Activated T-helper 2 cell treated with anti-CD3 and anti-CD28 coated beads, Interferon-gamma antibody, Interleukin-2, Interleukin-4, amounts not matched to agents 10 μg/mL and 5 μg/mL and 100 μg/mL, durations not matched to agents 14 hours and 24 hours and 36 hours (primary cell): ENCODE measurements at regions not wholly inside any gene's neighbourhood (a gene's known extent, or its start where the extent isn't known, plus 50 kb on each side); places are given as distances from the start of the nearest gene placed in this dataset.

ENCODE experiments used
- DNase-seq: peaks from one replicate; pipeline ENCODE4 v3.0.0; 2021; ENCODE audit warnings: low spot score
- H3K27ac Mint-ChIP-seq: one replicate; pipeline ENCODE4 v1.8.0; 2021; ENCODE audit warnings: mixed read lengths
- H3K27me3 Mint-ChIP-seq: one replicate; pipeline ENCODE4 v1.8.0; 2021; ENCODE audit warnings: low read depth, mixed read lengths
- H3K36me3 Mint-ChIP-seq: one replicate; pipeline ENCODE4 v1.8.0; 2021; ENCODE audit warnings: low read depth, mixed read lengths
- H3K4me1 Mint-ChIP-seq: one replicate; pipeline ENCODE4 v1.8.0; 2021; ENCODE audit warnings: low read depth, mixed read lengths
- H3K4me3 Mint-ChIP-seq: one replicate; pipeline ENCODE4 v1.8.0; 2021; ENCODE audit warnings: low read depth, mild to moderate bottlenecking, moderate library complexity, mixed read lengths
- H3K9me3 Mint-ChIP-seq: one replicate; pipeline ENCODE4 v1.8.0; 2021; ENCODE audit warnings: mixed read lengths
- intact Hi-C: fragments of 100-400 bp; cut with micrococcal nuclease; formaldehyde crosslinking; loops from one replicate; pipeline ENCODE4 v1.15.1; 2023

DNA sequence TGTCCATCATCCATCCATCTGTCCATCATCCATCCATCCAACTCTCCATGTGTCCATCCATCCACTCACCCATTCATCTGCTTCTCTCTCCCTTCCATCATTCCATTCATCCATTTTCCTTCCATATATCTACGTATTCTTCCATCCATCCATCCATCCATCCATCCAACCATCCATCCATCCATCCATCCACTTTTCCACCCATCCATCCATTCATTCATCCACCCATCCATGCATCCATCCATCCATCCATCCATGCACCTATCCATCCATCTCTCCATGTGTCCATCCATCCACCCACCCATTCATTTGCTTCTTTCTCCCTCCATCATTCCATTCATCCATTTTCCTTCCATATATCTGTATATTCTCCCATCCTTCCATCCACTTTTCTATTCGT lies 214.0 kb upstream of the RTL1 start:
- intact Hi-C loops = no loop called here
- no peak overlapping the region for H3K27ac Mint-ChIP-seq
- H3K4me3 Mint-ChIP-seq = no peak overlapping the region
- DNase-seq = no peak
- H3K9me3 Mint-ChIP-seq = no peaks in the 10 kb centered on the region
- H3K27me3 Mint-ChIP-seq = peaks cover 7% of the 10 kb centered on the region
- H3K36me3 Mint-ChIP-seq = no peaks in the 10 kb centered on the region
- H3K4me1 Mint-ChIP-seq = peaks cover 9% of the 10 kb centered on the region

DNA sequence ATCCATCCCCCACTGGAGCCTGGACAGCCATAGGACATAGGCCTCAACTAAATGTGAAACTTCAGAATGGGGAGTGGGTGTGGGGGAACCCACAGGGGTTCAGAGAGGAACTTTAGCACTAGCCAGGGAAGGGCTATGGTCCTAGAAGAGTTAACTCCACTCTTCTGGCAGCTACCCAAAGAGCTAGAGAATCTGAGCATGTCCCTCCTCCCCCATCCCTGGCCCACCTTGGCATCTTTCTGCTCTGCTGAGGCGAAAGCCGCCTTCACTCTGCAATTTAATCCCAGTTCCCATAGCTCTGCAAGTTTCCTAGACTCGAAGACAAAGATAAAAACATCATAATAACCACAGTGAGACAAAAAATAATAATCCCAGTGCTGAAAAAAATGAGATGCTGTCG lies 214.7 kb upstream of the RTL1 start:
- H3K4me1 Mint-ChIP-seq = peaks cover 9% of the 10 kb centered on the region
- no peak overlapping the region for H3K27ac Mint-ChIP-seq
- no peaks in the 10 kb centered on the region for H3K36me3 Mint-ChIP-seq
- intact Hi-C loops = no loop called here
- H3K27me3 Mint-ChIP-seq = peaks cover 7% of the 10 kb centered on the region
- no peak for DNase-seq
- no peak overlapping the region for H3K4me3 Mint-ChIP-seq
- no peaks in the 10 kb centered on the region for H3K9me3 Mint-ChIP-seq

DNA sequence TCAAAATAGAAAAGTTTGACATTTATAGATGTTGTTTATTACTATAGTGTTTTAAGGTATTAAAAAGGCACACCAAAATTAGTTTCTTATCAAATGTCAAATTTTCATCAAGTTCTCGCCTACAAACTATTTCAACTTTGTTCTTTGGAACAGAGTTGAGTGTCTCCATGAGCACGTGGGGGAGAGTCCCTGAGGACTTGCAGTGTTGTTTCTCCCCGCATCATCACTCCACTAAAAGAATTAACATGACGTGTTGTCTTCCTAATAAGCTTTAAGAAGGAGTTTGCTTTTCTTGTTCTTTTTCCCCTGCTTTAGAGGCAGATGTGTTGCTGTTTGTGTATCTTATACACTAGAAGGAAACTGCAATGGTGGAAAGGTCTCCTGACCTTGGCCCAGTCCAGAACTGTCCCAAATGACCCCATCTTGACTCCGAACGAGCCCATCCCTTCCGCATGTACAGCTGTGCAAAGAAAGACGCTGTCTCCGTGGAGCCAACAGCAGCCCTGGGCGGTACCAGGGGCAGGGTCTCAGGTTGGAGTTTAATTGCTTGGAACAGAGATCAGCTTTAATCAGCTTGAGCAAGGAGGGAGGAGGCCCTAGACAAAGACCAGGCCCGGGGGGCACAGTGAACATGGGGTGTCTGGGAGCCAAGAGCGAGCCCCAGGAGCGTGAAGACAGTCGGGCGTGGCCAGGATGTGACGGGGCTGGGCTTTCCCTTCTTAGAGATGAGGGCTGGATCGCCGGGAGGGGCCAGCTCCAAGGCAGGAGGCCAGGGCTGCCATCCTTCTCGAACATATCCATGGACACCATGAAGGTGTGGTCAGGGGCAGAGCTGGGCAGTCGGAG lies 215.4 kb upstream of the RTL1 start:
- peaks cover 9% of the 10 kb centered on the region for H3K4me1 Mint-ChIP-seq
- no peaks in the 10 kb centered on the region for H3K9me3 Mint-ChIP-seq
- H3K4me3 Mint-ChIP-seq = no peak overlapping the region
- no peak for DNase-seq
- H3K36me3 Mint-ChIP-seq = no peaks in the 10 kb centered on the region
- no peak overlapping the region for H3K27ac Mint-ChIP-seq
- H3K27me3 Mint-ChIP-seq = peaks cover 7% of the 10 kb centered on the region
- intact Hi-C loops = no loop called here

DNA sequence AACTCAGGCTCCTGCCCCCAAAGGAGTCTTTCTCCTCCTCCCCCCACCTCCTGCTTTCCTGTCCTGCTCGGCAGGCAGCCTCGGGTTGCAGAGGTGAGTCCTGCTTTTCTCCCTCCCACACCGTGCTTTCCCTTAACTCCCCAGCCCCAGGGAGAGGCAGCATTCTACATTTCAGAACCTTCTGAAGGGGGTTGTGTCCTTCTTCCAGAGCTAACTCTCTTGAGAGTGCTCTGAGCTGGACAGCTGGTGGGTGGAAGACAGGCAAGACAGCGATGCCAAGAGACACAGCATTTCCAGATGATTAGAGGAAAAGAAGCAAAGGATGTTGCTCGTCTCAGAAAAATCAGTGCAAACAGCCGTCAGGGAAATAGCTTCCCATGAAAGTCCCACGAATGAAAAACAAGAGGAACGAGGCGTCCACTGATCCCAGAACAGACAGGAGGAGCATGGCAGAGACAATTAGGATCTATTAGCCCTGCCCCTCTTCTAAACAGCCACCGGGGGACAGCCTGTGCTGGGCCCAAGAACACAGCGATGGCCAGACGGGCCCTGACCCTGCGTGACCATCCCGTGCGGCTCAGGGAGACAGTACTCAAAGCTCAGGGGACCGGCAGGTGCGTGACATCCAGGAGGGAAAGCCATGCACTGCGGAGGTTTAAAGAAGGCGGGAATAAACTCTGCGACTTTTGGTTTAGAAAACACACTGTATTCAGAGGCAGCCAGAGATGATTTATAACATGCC lies 216.5 kb upstream of the RTL1 start:
- Mint-ChIP-seq H3K27me3 (peaks cover 7% of the 10 kb centered on the region), H3K4me3 (no peak overlapping the region), H3K9me3 (no peaks in the 10 kb centered on the region), H3K36me3 (no peaks in the 10 kb centered on the region), H3K27ac (no peak overlapping the region), H3K4me1 (peaks cover 9% of the 10 kb centered on the region)
- no peak for DNase-seq
- intact Hi-C loops = no loop called here

DNA sequence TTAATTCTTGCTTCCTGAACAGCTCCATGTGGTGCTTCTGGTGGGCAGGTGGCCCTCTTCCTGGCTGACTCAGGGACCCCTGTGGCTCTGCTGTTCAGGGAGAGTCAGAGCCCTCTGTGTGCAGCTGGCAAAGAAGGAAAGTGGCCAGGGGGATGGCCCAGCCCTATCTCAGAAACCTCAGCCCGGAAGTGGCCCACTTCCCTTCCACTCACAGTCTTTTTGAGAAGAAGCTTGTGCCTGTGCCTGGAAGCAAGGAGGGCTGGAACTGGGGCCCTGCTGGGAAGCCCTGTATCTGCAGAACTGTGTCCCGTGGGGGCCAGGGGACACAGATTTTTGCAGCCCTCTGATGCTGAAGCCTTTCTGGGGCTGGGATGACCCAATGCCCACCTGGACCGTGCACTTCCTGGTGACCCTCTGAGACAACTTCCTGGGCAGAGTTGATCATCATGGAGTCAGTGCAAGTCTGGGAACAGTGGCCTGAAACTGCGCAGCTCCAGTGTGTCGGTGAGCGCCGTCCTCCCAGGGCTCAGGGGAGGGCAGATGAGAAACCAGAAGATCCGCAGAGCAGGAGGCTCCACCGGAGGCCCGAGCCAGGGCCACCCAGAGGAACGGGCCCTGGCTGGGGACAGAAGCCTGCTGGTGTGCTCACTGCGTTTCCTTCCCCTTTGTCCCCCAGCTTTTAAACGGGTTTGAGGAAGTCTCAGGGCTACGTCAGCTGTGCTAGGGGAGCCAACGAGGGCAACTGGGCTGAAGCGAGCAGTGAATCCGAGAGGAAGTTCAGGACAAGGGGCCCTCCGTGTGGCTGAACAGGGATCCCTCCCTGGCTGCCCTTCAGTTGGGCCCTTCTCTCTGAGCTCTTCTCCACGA lies 217.4 kb upstream of the RTL1 start:
- H3K27ac Mint-ChIP-seq = peak overlapping the region; percentile 33
- H3K27me3 Mint-ChIP-seq = peaks cover 7% of the 10 kb centered on the region
- DNase-seq = peak; percentile 7

DNA sequence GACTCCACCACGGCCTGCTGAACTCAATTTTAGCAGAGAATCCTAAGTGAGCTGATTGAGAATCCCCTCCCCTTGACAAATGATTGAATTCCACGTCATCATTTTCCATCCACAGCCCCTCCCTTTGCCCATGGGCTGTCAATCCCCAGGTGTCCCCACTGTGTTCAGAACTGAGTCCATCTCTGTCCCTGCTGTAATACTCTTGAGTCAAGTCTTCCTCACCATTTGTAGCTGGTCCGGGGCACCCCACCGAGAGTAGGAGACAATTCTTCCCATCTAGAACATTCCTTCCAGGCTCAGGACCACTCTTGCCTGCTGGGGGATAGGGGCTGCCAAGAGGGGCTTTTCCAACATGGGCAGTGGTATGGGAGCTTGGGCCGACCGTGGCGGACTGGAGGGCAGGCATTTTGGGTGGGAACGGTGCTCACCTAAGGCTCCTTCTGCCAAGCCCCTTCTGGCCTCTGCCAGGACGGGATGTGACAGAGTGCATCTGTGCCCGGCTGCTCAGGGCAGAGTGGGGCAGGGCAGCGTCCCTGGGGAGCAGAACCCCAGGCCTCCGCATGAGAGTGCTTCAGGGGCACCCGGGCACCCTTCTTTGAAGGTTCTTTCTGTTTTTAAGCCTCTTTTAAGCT lies 218.1 kb upstream of the RTL1 start:
- H3K4me1 Mint-ChIP-seq = peaks cover 9% of the 10 kb centered on the region
- H3K4me3 Mint-ChIP-seq = no peak overlapping the region
- intact Hi-C loops = no loop called here
- no peaks in the 10 kb centered on the region for H3K9me3 Mint-ChIP-seq
- no peak overlapping the region for H3K27ac Mint-ChIP-seq
- no peaks in the 10 kb centered on the region for H3K36me3 Mint-ChIP-seq
- no peak for DNase-seq
- peaks cover 7% of the 10 kb centered on the region for H3K27me3 Mint-ChIP-seq

More for the DNA sequence above, 217.4 kb upstream of the RTL1 start:
- H3K4me1 Mint-ChIP-seq = peaks cover 9% of the 10 kb centered on the region
- H3K9me3 Mint-ChIP-seq = no peaks in the 10 kb centered on the region
- no peaks in the 10 kb centered on the region for H3K36me3 Mint-ChIP-seq
- peak overlapping the region; percentile 43 for H3K4me3 Mint-ChIP-seq
- intact Hi-C loops = no loop called here

DNA sequence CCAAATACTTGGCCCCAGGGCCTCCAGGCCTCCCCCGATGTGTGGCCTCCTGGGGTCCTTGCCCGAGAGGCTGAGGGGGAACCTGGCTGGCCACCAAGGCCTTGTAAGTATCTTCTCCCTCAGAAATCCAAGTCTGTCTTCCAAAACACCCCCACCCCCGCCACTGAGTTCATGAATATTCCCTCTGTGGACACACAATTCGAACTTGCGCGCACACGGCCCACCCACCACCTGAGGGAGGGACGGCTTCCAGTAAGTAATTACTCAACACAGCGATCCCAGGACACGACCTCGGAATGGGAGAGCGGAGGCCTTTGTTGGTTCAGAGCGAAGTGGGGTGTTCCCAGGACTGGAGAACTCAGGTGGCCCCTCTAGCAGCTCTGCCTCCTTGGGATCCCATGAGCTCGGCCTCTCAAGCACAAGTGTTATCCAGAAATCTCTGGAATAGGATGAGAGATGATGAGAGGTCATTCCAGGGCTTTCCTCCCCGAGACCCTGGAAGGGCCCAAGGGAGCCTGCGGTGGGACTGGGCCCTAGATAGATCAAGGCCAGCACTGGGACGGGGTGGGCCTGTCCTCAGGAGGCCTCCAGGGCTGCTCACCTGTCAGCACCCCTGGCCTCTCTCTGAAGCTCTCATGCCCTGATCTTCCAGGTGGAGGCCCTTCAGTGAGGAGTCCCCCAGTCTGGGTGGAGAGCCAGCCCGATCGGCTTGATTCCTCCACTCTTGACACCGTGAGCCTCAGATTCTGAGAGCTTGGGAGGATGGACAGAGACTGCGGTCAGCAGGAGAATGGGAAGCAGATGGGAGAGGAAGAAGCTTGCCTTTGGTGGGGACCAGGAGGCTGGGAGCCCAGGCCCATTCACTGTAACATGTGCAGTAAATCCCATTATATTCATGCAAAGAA lies 219.0 kb upstream of the RTL1 start:
- Mint-ChIP-seq H3K36me3 (no peaks in the 10 kb centered on the region), H3K4me3 (no peak overlapping the region), H3K9me3 (no peaks in the 10 kb centered on the region), H3K27ac (no peak overlapping the region), H3K27me3 (peaks cover 7% of the 10 kb centered on the region), H3K4me1 (peaks cover 9% of the 10 kb centered on the region)
- intact Hi-C loops = no loop called here
- peak; percentile 4 for DNase-seq

DNA sequence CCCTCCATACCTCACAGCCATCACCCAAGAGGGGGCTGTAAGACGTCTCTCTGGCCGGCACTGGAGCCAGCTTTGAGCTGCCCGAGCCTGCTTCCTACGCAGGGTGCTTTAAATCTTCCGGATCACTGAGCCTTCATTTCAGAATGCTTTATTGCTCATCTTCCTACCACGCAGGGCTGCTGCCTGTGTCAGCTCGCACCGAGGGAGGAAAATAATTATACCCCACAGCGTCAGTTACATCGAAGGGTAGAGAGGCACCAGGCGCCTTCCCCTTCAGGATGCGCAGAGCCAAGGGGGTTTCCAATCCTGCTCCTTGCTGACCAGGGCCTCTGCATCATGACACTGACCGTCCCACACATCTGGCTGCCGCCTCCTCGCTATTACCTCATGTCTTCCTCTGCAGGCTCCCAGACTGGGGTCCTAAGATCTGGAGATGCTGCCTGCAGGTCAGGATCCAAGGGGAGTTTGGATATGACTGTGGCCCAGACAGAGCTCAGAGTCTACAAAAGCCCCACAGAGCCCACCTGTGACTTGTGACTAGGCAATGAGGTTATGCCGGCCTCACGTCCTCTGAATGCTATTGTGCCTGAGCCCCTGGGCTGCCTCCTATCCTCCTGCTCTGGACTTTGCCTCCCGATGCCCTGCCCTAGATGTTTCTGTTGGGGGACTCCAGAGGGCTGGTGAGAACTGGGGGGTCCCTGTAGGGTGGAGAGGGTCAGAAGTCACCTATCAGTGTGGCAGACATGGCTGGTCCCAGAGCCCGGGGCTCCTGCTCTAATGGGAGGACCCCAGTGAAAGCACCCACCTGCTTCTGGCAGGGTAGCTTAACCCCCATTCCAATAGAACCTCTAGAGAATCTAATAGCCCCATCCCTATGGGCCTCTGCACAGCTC lies 220.3 kb upstream of the RTL1 start:
- no peak overlapping the region for H3K4me3 Mint-ChIP-seq
- DNase-seq = peak; percentile 2

DNA sequence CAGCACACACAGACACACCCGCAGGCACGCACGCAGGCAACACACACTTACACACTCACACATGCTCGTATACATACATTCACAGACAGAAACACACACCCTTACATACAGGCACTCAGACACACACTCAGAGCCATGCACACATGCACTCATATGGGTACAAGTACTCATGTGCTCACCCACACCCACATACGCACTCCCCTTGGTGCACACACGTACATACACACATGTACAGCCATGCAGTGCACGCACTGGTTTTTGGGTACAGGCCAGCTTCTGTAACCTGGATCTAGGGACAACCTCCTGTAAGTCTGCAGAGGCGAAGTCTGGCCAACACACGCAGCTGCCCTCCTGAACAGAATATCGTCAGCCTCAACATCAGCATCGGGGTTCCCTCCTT lies 221.3 kb upstream of the RTL1 start:
- Mint-ChIP-seq H3K36me3 (no peaks in the 10 kb centered on the region), H3K27me3 (peaks cover 4% of the 10 kb centered on the region), H3K4me3 (no peak overlapping the region), H3K9me3 (no peaks in the 10 kb centered on the region), H3K4me1 (peaks cover 9% of the 10 kb centered on the region), H3K27ac (no peak overlapping the region)
- peak; percentile 6 for DNase-seq
- intact Hi-C loops = no loop called here

More for the DNA sequence above, 220.3 kb upstream of the RTL1 start:
- intact Hi-C loops = no loop called here
- Mint-ChIP-seq H3K27me3 (peaks cover 7% of the 10 kb centered on the region), H3K9me3 (no peaks in the 10 kb centered on the region), H3K4me1 (peaks cover 9% of the 10 kb centered on the region), H3K27ac (no peak overlapping the region), H3K36me3 (no peaks in the 10 kb centered on the region)

DNA sequence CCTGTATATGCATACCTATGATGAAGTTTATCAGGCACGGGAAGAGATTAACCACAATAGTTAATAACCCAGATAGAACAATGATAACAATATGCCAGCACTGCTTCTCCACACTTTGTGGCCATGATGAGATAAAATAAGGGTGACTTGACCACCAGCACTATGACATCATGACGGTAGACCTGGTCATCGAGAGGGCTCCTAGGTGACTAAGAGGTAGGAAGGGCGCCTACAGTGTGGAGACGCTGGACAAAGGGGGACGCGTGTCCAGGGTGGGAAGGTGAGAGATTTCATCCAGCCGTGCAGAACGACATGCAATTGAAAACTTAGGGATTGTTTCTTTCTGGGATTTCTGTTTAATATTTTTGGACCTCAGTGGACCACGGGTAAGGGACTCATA lies 221.8 kb upstream of the RTL1 start:
- intact Hi-C loops = no loop called here
- Mint-ChIP-seq H3K4me3 (no peak overlapping the region), H3K4me1 (peaks cover 5% of the 10 kb centered on the region), H3K9me3 (no peaks in the 10 kb centered on the region), H3K27ac (no peak overlapping the region), H3K36me3 (no peaks in the 10 kb centered on the region), H3K27me3 (no peaks in the 10 kb centered on the region)
- DNase-seq = no peak
